Peyer's patch (tissue), 4 donors: ENCODE measurements at regions not wholly inside any gene's neighbourhood (a gene's known extent, or its start where the extent isn't known, plus 50 kb on each side); places are given as distances from the start of the nearest gene placed in this dataset.
A peak's percentile ranks its signal among the peaks of the same experiment; 100 is the strongest.

Experiments
- POLR2A ChIP-seq, 2 donors: fragments of 450-650 bp; IDR thresholded peaks; one replicate each; pipeline ENCODE4 v1.5.1; 2017; ENCODE audit warnings: antibody characterized with exemption in 2 of 2, mild to moderate bottlenecking in 2 of 2, moderate library complexity in 2 of 2
- TF ChIP-seq, protein P1 (sequence below), 6 experiments: fragments of 450-650 bp in 4 of 6; fragments of 200-600 bp in 2 of 6; sonication (generic) in 1 of 6; IDR thresholded peaks; one replicate each; pipeline ENCODE4 v1.5.1; 2017 to 2019; ENCODE audit warnings: antibody characterized with exemption in 6 of 6, mild to moderate bottlenecking in 3 of 6, moderate library complexity in 1 of 6

DNA sequence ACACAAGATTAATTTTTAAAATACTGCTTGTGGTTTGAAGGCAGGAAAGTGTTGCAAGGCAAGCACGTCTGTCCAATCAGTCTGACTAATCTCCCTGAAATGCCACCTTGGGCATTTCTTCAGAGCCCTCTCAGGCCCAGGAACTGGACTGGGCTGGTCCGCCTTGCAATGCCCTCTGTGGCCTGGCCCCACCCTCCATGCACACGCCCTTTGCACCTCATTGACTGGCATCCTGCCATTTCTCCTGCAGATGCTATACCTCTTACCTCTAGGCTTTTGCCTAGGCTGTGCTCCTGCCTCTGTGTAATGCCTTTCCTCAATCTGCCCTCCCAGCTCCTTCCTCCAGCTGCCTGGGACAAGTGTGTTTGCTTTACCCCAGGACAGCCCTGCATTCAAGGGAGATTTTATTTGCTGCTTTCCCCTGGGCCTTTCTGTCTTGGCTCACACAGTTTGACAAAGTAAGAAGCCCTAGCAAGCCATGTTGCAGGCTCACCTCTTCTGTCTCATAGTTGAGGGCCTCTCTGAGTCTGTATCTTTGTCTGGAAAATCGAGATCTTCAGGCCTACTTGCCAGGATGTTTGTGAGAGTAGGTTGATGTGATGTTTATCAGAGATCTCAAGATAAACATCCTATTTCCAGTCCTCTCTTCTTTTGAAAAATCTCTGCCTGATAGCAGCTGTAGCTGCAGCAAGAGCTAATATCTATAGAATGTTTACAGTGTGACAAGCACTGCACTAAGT lies 149.2 kb upstream of the JUN start:
- peak in 1 of 2 donors; percentile 54 for TF ChIP-seq POLR2A (IDR thresholded peaks at IDR 0.05)
- TF ChIP-seq, protein P1, sequence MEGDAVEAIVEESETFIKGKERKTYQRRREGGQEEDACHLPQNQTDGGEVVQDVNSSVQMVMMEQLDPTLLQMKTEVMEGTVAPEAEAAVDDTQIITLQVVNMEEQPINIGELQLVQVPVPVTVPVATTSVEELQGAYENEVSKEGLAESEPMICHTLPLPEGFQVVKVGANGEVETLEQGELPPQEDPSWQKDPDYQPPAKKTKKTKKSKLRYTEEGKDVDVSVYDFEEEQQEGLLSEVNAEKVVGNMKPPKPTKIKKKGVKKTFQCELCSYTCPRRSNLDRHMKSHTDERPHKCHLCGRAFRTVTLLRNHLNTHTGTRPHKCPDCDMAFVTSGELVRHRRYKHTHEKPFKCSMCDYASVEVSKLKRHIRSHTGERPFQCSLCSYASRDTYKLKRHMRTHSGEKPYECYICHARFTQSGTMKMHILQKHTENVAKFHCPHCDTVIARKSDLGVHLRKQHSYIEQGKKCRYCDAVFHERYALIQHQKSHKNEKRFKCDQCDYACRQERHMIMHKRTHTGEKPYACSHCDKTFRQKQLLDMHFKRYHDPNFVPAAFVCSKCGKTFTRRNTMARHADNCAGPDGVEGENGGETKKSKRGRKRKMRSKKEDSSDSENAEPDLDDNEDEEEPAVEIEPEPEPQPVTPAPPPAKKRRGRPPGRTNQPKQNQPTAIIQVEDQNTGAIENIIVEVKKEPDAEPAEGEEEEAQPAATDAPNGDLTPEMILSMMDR (IDR thresholded peaks at IDR 0.05): peak in 3 of 6 experiments; percentile 27 to 33 (median 32)
